ENCODE measurements at regions not wholly inside any gene's neighbourhood (a gene's known extent, or its start where the extent isn't known, plus 50 kb on each side); places are given as distances from the start of the nearest gene placed in this dataset.

- DNase-seq, result no peak
These were observed 1228.2 kb upstream of the CITED2 start for GRCh38 chr6:140602431-140603248.

- DNase-seq, result no peak
These were observed 1226.8 kb upstream of the CITED2 start for GRCh38 chr6:140601021-140601808.

GRCh38 chr6:140599916-140600315, 1225.5 kb upstream of the CITED2 start:
- no peak for DNase-seq

GRCh38 chr6:140597181-140597580, 1222.7 kb upstream of the CITED2 start:
- DNase-seq, result no peak

- DNase-seq, result no peak
These were observed 1220.3 kb upstream of the CITED2 start for GRCh38 chr6:140594806-140595128.

- no peak for DNase-seq
These were observed 1218.4 kb upstream of the CITED2 start for GRCh38 chr6:140592877-140593276.

- no peak for DNase-seq
These were observed 1216.2 kb upstream of the CITED2 start for GRCh38 chr6:140590641-140591040.

GRCh38 chr6:140586426-140587061, 1212.1 kb upstream of the CITED2 start:
- DNase-seq, result peak; percentile 94

GRCh38 chr6:140581601-140582000, 1207.2 kb upstream of the CITED2 start:
- no peak for DNase-seq

- DNase-seq, result no peak
These were observed 1205.5 kb upstream of the CITED2 start for GRCh38 chr6:140579918-140580317.

GRCh38 chr6:140576004-140576555, 1201.6 kb upstream of the CITED2 start:
- DNase-seq, result no peak

- no peak for DNase-seq
These were observed 1198.4 kb upstream of the CITED2 start for GRCh38 chr6:140572867-140573266.

- DNase-seq, result no peak
These were observed 1197.7 kb upstream of the CITED2 start for GRCh38 chr6:140572129-140572528.

GRCh38 chr6:140571145-140571544, 1196.7 kb upstream of the CITED2 start:
- DNase-seq, result no peak

GRCh38 chr6:140567466-140567865, 1193.0 kb upstream of the CITED2 start:
- DNase-seq, result no peak

GRCh38 chr6:140566781-140567277, 1192.4 kb upstream of the CITED2 start:
- no peak for DNase-seq

GRCh38 chr6:140563728-140564127, 1189.3 kb upstream of the CITED2 start:
- no peak for DNase-seq

GRCh38 chr6:140561701-140562100, 1187.3 kb upstream of the CITED2 start:
- DNase-seq, result no peak

GRCh38 chr6:140560671-140561070, 1186.2 kb upstream of the CITED2 start:
- DNase-seq, result no peak

- no peak for DNase-seq
These were observed 1185.0 kb upstream of the CITED2 start for GRCh38 chr6:140559458-140559857.

- DNase-seq, result no peak
These were observed 1180.0 kb upstream of the CITED2 start for GRCh38 chr6:140554421-140554820.

- no peak for DNase-seq
These were observed 1173.9 kb upstream of the CITED2 start for GRCh38 chr6:140548366-140548765.

- DNase-seq, result no peak
These were observed 1172.2 kb upstream of the CITED2 start for GRCh38 chr6:140546640-140547039.

Measured in DMS79 (cell line).